ENCODE measurements at regions not wholly inside any gene's neighbourhood (a gene's known extent, or its start where the extent isn't known, plus 50 kb on each side); places are given as distances from the start of the nearest gene placed in this dataset.

- Histone ChIP-seq H3K27ac (no peak overlapping the region), H3K27me3 (ENCODE audit: insufficient read depth, low read depth, severe bottlenecking) (peaks cover 37% of the 10 kb centered on the region), H3K36me3 (no peaks in the 10 kb centered on the region), H3K9me3 (ENCODE audit: severe bottlenecking) (no peaks in the 10 kb centered on the region), H3K4me3 (ENCODE audit: low read depth, low read length) (no peak overlapping the region)
- DNase-seq: no peak
- TF ChIP-seq, protein P1, sequence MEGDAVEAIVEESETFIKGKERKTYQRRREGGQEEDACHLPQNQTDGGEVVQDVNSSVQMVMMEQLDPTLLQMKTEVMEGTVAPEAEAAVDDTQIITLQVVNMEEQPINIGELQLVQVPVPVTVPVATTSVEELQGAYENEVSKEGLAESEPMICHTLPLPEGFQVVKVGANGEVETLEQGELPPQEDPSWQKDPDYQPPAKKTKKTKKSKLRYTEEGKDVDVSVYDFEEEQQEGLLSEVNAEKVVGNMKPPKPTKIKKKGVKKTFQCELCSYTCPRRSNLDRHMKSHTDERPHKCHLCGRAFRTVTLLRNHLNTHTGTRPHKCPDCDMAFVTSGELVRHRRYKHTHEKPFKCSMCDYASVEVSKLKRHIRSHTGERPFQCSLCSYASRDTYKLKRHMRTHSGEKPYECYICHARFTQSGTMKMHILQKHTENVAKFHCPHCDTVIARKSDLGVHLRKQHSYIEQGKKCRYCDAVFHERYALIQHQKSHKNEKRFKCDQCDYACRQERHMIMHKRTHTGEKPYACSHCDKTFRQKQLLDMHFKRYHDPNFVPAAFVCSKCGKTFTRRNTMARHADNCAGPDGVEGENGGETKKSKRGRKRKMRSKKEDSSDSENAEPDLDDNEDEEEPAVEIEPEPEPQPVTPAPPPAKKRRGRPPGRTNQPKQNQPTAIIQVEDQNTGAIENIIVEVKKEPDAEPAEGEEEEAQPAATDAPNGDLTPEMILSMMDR (IDR thresholded peaks at IDR 0.05; ENCODE audit: low read depth, low read length): no peak
These were observed 164.8 kb downstream of the TNFSF18 start for GRCh38 chr1:172885971-172886370.

DNA sequence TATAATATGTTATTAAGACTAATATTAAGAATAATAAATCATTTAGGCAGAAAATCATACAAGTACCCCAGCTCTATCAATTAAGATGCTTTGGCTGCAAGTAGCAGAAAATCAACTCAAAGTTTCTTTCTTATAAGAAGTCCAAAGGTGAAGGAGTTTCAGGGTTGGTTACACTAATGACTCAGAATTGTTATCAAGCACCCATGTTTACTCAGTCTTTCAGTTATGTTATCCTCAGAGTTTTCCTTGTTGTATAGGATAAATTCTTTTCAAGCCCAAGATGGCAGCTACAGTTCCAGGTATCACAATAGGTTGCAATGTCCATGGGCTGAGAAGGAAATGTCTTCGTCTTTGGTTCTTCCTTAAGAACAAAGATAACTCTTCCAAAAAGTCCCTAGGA is 163.6 kb downstream of the TNFSF18 start:
- Histone ChIP-seq H3K9me3 (ENCODE audit: severe bottlenecking) (no peaks in the 10 kb centered on the region), H3K4me3 (ENCODE audit: low read depth, low read length) (no peak overlapping the region), H3K27me3 (ENCODE audit: insufficient read depth, low read depth, severe bottlenecking) (peaks cover 32% of the 10 kb centered on the region), H3K27ac (no peak overlapping the region), H3K36me3 (no peaks in the 10 kb centered on the region)
- no peak for DNase-seq
- TF ChIP-seq, protein P1 (IDR thresholded peaks at IDR 0.05; ENCODE audit: low read depth, low read length): no peak

DNA sequence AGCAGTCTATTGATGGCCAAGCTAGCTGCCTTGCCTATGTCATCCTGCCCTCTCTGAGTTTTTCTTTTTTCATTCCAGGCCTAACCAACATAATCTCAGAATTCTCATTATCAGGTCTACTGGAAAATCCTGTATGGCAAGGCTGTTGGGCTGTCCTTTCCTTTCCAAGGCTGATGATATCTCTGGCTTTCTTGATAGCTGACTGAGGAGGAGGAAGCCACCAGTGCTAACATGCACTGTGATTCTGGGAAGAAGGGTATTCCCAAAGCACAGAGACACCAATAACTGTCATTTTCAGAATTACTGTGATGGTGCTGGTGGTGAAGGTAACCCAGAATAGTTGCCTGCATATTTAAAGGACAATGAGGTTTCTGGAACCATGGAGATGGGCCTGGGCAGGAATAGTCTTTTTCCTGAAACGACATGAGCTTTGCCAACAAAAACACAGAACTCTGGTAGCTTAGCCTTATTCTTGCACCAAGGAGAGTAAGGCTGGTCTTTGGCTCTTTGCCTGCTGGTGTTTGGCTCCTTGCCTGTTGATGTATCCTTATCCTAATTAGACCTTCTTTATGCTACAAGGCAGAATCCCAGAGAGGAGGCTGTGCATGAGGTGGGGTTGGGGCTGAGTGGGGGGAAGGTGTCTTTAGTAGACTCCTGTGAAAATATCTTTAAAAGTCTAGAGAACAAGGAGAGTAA is 157.4 kb downstream of the TNFSF18 start:
- Histone ChIP-seq H3K4me3 (ENCODE audit: low read depth, low read length) (no peak overlapping the region), H3K36me3 (no peaks in the 10 kb centered on the region), H3K9me3 (ENCODE audit: severe bottlenecking) (no peaks in the 10 kb centered on the region), H3K27me3 (ENCODE audit: insufficient read depth, low read depth, severe bottlenecking) (peaks cover 30% of the 10 kb centered on the region), H3K27ac (no peak overlapping the region)
- no peak for DNase-seq
- TF ChIP-seq, protein P1 (IDR thresholded peaks at IDR 0.05; ENCODE audit: low read depth, low read length): no peak

- TF ChIP-seq, protein P1 (IDR thresholded peaks at IDR 0.05; ENCODE audit: low read depth, low read length): no peak
- no peaks in the 10 kb centered on the region for H3K36me3 ChIP-seq
- H3K9me3 ChIP-seq (ENCODE audit: severe bottlenecking): no peaks in the 10 kb centered on the region
- DNase-seq: no peak
- H3K27ac ChIP-seq: no peak overlapping the region
- H3K4me3 ChIP-seq (ENCODE audit: low read depth, low read length): no peak overlapping the region
- H3K27me3 ChIP-seq (ENCODE audit: insufficient read depth, low read depth, severe bottlenecking): peaks cover 40% of the 10 kb centered on the region
These were observed 156.2 kb downstream of the TNFSF18 start for GRCh38 chr1:172894349-172895049.

GRCh38 chr1:172895050-172895460 is 155.7 kb downstream of the TNFSF18 start:
- DNase-seq: no peak
- Histone ChIP-seq H3K27me3 (ENCODE audit: insufficient read depth, low read depth, severe bottlenecking) (peaks cover 37% of the 10 kb centered on the region), H3K36me3 (no peaks in the 10 kb centered on the region), H3K9me3 (ENCODE audit: severe bottlenecking) (no peaks in the 10 kb centered on the region), H3K27ac (no peak overlapping the region), H3K4me3 (ENCODE audit: low read depth, low read length) (no peak overlapping the region)
- TF ChIP-seq, protein P1 (IDR thresholded peaks at IDR 0.05; ENCODE audit: low read depth, low read length): no peak

Data from WERI-Rb-1 (cell line).